ENCODE measurements at regions not wholly inside any gene's neighbourhood (a gene's known extent, or its start where the extent isn't known, plus 50 kb on each side); places are given as distances from the start of the nearest gene placed in this dataset.

- Histone ChIP-seq H3K27me3 (no peaks in the 10 kb centered on the region), H3K4me3 (no peak overlapping the region), H3K36me3 (no peaks in the 10 kb centered on the region), H3K9me3 (no peaks in the 10 kb centered on the region), H3K4me1 (no peaks in the 10 kb centered on the region), H3K27ac (peak overlapping the region in 1 of 4 donors; percentile 27)
- WGBS, 2 donors = 79 to 80% methylated on average over 3 of the region's 3 CpGs
- TF ChIP-seq POLR2A (IDR thresholded peaks at IDR 0.05) = no peak
- no peak for TF ChIP-seq CTCF (IDR thresholded peaks at IDR 0.05)
- TF ChIP-seq EP300 (IDR thresholded peaks at IDR 0.05) = no peak
- no peak for TF ChIP-seq POLR2AphosphoS5 (IDR thresholded peaks at IDR 0.05)
- peak in 1 of 2 donors; percentile 54 for ATAC-seq (ENCODE audit: low FRiP score in 2 of 2)
- DNase-seq = no peak
These were observed 104.5 kb upstream of the FAM20A start for GRCh38 chr17:68705714-68706076.

- TF ChIP-seq POLR2A (IDR thresholded peaks at IDR 0.05) (no peak), CTCF (IDR thresholded peaks at IDR 0.05) (no peak), POLR2AphosphoS5 (IDR thresholded peaks at IDR 0.05) (no peak), EP300 (IDR thresholded peaks at IDR 0.05) (no peak)
- H3K27ac ChIP-seq = no peak overlapping the region
- DNase-seq = no peak
- H3K36me3 ChIP-seq = no peaks in the 10 kb centered on the region
- 75 to 79% methylated on average over 11 of the region's 11 CpGs for WGBS, 2 donors
- no peaks in the 10 kb centered on the region for H3K27me3 ChIP-seq
- ATAC-seq (ENCODE audit: low FRiP score in 2 of 2) = peak in 1 of 2 donors; percentile 66
- no peak overlapping the region for H3K4me3 ChIP-seq
- no peaks in the 10 kb centered on the region for H3K4me1 ChIP-seq
- H3K9me3 ChIP-seq = no peaks in the 10 kb centered on the region
These were observed 103.9 kb upstream of the FAM20A start for GRCh38 chr17:68704871-68705713.

GRCh38 chr17:68701046-68701445 is 99.9 kb upstream of the FAM20A start:
- ATAC-seq (ENCODE audit: low FRiP score in 2 of 2) (no peak), DNase-seq (no peak)
- Histone ChIP-seq H3K36me3 (no peaks in the 10 kb centered on the region), H3K9me3 (no peaks in the 10 kb centered on the region), H3K27ac (no peak overlapping the region), H3K4me3 (no peak overlapping the region), H3K4me1 (peaks cover 0 to 5% (median 0%) of the 10 kb centered on the region in 4 donors), H3K27me3 (no peaks in the 10 kb centered on the region)
- TF ChIP-seq POLR2AphosphoS5 (IDR thresholded peaks at IDR 0.05) (no peak), CTCF (IDR thresholded peaks at IDR 0.05) (no peak), POLR2A (IDR thresholded peaks at IDR 0.05) (no peak), EP300 (IDR thresholded peaks at IDR 0.05) (no peak)
- 55 to 72% methylated on average over 2 of the region's 2 CpGs for WGBS, 2 donors

GRCh38 chr17:68700421-68700820 is 99.3 kb upstream of the FAM20A start:
- DNase-seq = no peak
- Histone ChIP-seq H3K27me3 (no peaks in the 10 kb centered on the region), H3K9me3 (no peaks in the 10 kb centered on the region), H3K36me3 (no peaks in the 10 kb centered on the region), H3K4me3 (no peak overlapping the region), H3K4me1 (peaks cover 0 to 5% (median 0%) of the 10 kb centered on the region in 4 donors), H3K27ac (no peak overlapping the region)
- WGBS, 2 donors = 73 to 82% methylated on average over 4 of the region's 4 CpGs
- TF ChIP-seq CTCF (IDR thresholded peaks at IDR 0.05) = no peak
- no peak for TF ChIP-seq POLR2A (IDR thresholded peaks at IDR 0.05)
- no peak for TF ChIP-seq EP300 (IDR thresholded peaks at IDR 0.05)
- no peak for ATAC-seq (ENCODE audit: low FRiP score in 2 of 2)

- ATAC-seq (ENCODE audit: low FRiP score in 2 of 2) = no peak
- no peak for DNase-seq
- H3K27ac ChIP-seq = no peak overlapping the region
- peaks cover 0 to 5% (median 0%) of the 10 kb centered on the region in 4 donors for H3K4me1 ChIP-seq
- H3K4me3 ChIP-seq = no peak overlapping the region
- TF ChIP-seq POLR2AphosphoS5 (IDR thresholded peaks at IDR 0.05) (no peak), EP300 (IDR thresholded peaks at IDR 0.05) (no peak), CTCF (IDR thresholded peaks at IDR 0.05) (no peak), POLR2A (IDR thresholded peaks at IDR 0.05) (no peak)
- WGBS, 2 donors = 85 to 87% methylated on average over 6 of the region's 6 CpGs
- no peaks in the 10 kb centered on the region for H3K9me3 ChIP-seq
- H3K36me3 ChIP-seq = no peaks in the 10 kb centered on the region
- no peaks in the 10 kb centered on the region for H3K27me3 ChIP-seq
These were observed 98.8 kb upstream of the FAM20A start for GRCh38 chr17:68699936-68700335.
